Mammary epithelial cell (primary cell): ENCODE measurements at regions not wholly inside any gene's neighbourhood (a gene's known extent, or its start where the extent isn't known, plus 50 kb on each side); places are given as distances from the start of the nearest gene placed in this dataset.

Experiments
- CTCF ChIP-seq, 2 donors: IDR thresholded peaks in 1 of 2; conservative IDR thresholded peaks in 1 of 2; 2 replicates each; pipeline ENCODE4 v1.5.1; 2011 to 2012; ENCODE audit warnings: inconsistent platforms in 2 of 2, low read length in 2 of 2, mild to moderate bottlenecking in 2 of 2, control low read depth in 1 of 2, low read depth in 1 of 2; ENCODE audit not compliant: insufficient read depth in 1 of 2; ENCODE audit errors: extremely low read depth in 1 of 2
- EZH2 ChIP-seq: IDR thresholded peaks from 2 replicates; pipeline ENCODE4 v1.6.1; 2012; ENCODE audit warnings: low read length, inconsistent platforms, borderline replicate concordance

- TF ChIP-seq CTCF (conservative IDR thresholded peaks at IDR 0.05 in 1 of 2, IDR thresholded peaks at IDR 0.05 in 1 of 2; ENCODE audit: extremely low read depth in 1 of 2, insufficient read depth in 1 of 2, low read depth in 1 of 2, low read length in 2 of 2) (no peak), EZH2 (no peak)
Measured at GRCh38 chr20:6671829-6672228, 95.7 kb upstream of the BMP2 start.
